HepG2 (cell line): ENCODE measurements at regions not wholly inside any gene's neighbourhood (a gene's known extent, or its start where the extent isn't known, plus 50 kb on each side); places are given as distances from the start of the nearest gene placed in this dataset.

Source experiments
- CBX1 ChIP-seq: IDR thresholded peaks from one replicate; pipeline ENCODE4 v1.6.1; 2016; ENCODE audit warnings: antibody characterized with exemption, low read depth
- CHD2 ChIP-seq: IDR thresholded peaks from 2 replicates; pipeline ENCODE4 v1.6.1; 2011; ENCODE audit warnings: low read depth, low read length, improper control_type of control experiment
- FOXC1 ChIP-seq: sonication (generic); formaldehyde crosslinking; IDR thresholded peaks from 2 replicates; pipeline ENCODE4 v1.8.0; 2022; ENCODE audit warnings: mild to moderate bottlenecking, missing genetic modification reagents, borderline replicate concordance
- HNRNPLL ChIP-seq: fragments of 200-400 bp; formaldehyde crosslinking; IDR thresholded peaks from 2 replicates; pipeline ENCODE4 v1.6.1; 2017; ENCODE audit warnings: mild to moderate bottlenecking, low read depth, low read length; ENCODE audit not compliant: poor library complexity, severe bottlenecking
- KDM6A ChIP-seq: IDR thresholded peaks from 2 replicates; pipeline ENCODE4 v1.6.1; 2016; ENCODE audit warnings: low read depth
- MED1 ChIP-seq: sonication (generic); formaldehyde crosslinking; IDR thresholded peaks from 2 replicates; pipeline ENCODE4 v1.4.0; 2020; ENCODE audit warnings: missing genetic modification reagents
- NFRKB ChIP-seq: fragments of 450-650 bp; IDR thresholded peaks from 2 replicates; pipeline ENCODE4 v1.6.1; 2017
- ZSCAN29 ChIP-seq: sonication (generic); formaldehyde crosslinking; conservative IDR thresholded peaks from 2 replicates; pipeline ENCODE4 v1.4.0; 2020; ENCODE audit warnings: mild to moderate bottlenecking, missing genetic modification reagents
- TF ChIP-seq, protein P1 (sequence below): sonication (generic); formaldehyde crosslinking; IDR thresholded peaks from 2 replicates; pipeline ENCODE4 v1.4.0; 2020; ENCODE audit warnings: missing genetic modification reagents
- TF ChIP-seq, protein P2 (sequence below): IDR thresholded peaks from 2 replicates; pipeline ENCODE4 v1.6.1; 2016; ENCODE audit warnings: missing biosample characterization, missing genetic modification reagents, low read depth
- TF ChIP-seq, protein P3 (sequence below): sonication (generic); formaldehyde crosslinking; IDR thresholded peaks from 2 replicates; pipeline ENCODE4 v1.4.0; 2020; ENCODE audit warnings: missing genetic modification reagents
- TF ChIP-seq, protein P4 (sequence below): sonication (generic); formaldehyde crosslinking; IDR thresholded peaks from 2 replicates; pipeline ENCODE4 v1.8.1; 2023; ENCODE audit warnings: mild to moderate bottlenecking, inconsistent platforms, moderate library complexity, missing genetic modification reagents, borderline replicate concordance
- TF ChIP-seq, protein P5 (sequence below): sonication (generic); formaldehyde crosslinking; IDR thresholded peaks from 2 replicates; pipeline ENCODE4 v1.4.0; 2020; ENCODE audit warnings: mild to moderate bottlenecking, missing genetic modification reagents

DNA sequence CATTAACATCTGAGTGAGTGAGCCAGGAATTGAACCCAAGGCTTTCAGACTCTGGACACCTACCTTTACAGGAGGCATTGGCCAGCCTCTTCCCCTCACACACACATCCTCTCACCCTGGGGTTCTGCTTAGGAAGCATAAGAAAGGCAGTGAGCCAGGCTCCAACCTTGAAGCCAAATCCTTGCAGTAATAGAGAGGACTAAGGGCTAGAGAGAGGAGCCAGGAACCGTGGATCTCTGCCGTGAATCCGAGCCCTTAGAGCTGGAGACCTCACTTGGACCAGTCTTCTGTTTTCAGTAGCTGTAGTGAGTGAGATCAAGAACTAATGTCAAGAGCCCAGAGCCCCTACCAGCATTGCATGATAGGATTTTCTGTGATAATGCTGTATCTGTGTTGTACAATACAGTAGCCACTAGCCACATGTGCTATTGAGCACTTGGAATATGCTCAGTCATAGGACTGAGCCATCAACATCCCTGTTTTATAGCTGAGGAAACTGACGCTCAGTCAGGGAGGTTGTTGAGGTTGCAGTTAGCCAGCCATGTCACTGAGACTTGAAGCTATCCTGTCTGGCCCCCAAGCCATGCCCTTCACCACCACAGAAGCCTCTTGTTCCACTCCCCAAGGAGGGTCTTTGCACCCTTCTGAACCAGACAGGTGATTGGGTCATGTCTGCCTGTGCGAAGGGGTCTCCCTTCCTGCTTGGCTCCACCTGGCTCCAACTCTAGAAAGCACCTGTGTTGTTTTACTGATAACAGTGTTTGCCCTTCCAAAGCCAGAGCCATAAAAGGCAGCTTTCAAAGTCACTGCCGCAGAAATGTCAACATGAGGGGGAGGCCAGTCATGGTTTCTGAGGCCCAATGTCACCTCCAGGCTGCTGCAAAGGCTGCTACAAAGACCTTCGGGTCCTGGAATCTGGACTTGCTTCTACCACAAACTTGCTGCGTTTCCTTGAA, 101.1 kb upstream of the JUN start (continued):
- TF ChIP-seq, protein P1, sequence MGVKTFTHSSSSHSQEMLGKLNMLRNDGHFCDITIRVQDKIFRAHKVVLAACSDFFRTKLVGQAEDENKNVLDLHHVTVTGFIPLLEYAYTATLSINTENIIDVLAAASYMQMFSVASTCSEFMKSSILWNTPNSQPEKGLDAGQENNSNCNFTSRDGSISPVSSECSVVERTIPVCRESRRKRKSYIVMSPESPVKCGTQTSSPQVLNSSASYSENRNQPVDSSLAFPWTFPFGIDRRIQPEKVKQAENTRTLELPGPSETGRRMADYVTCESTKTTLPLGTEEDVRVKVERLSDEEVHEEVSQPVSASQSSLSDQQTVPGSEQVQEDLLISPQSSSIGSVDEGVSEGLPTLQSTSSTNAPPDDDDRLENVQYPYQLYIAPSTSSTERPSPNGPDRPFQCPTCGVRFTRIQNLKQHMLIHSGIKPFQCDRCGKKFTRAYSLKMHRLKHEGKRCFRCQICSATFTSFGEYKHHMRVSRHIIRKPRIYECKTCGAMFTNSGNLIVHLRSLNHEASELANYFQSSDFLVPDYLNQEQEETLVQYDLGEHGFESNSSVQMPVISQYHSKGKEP (CRISPR knock-in tag), result peak; percentile 85; the same call in 1 of the 2 replicates
- TF ChIP-seq, protein P2, sequence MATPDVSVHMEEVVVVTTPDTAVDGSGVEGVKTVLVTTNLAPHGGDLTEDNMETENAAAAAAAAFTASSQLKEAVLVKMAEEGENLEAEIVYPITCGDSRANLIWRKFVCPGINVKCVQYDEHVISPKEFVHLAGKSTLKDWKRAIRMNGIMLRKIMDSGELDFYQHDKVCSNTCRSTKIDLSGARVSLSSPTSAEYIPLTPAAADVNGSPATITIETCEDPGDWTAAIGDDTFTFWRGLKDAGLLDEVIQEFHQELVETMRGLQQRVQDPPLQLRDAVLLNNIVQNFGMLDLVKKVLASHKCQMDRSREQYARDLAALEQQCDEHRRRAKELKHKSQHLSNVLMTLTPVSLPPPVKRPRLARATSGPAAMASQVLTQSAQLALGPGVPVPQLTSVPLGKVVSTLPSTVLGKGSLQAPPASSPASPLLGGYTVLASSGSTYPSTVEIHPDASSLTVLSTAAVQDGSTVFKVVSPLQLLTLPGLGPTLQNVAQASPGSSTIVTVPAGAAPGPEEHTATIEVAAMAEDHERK, result no peak
- peak; percentile 99 for TF ChIP-seq KDM6A (CRISPR knock-in tag)
- peak; percentile 60; the same call in 1 of the 2 replicates for TF ChIP-seq FOXC1 (CRISPR knock-in tag)
- TF ChIP-seq HNRNPLL, result no peak
- no peak; the same call in 1 of the 2 replicates for TF ChIP-seq CHD2
- TF ChIP-seq, protein P3, sequence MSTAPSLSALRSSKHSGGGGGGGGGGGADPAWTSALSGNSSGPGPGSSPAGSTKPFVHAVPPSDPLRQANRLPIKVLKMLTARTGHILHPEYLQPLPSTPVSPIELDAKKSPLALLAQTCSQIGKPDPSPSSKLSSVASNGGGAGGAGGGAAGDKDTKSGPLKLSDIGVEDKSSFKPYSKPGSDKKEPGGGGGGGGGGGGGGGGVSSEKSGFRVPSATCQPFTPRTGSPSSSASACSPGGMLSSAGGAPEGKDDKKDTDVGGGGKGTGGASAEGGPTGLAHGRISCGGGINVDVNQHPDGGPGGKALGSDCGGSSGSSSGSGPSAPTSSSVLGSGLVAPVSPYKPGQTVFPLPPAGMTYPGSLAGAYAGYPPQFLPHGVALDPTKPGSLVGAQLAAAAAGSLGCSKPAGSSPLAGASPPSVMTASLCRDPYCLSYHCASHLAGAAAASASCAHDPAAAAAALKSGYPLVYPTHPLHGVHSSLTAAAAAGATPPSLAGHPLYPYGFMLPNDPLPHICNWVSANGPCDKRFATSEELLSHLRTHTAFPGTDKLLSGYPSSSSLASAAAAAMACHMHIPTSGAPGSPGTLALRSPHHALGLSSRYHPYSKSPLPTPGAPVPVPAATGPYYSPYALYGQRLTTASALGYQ (CRISPR knock-in tag), result peak; percentile 100
- TF ChIP-seq CBX1, result no peak
- TF ChIP-seq, protein P4, sequence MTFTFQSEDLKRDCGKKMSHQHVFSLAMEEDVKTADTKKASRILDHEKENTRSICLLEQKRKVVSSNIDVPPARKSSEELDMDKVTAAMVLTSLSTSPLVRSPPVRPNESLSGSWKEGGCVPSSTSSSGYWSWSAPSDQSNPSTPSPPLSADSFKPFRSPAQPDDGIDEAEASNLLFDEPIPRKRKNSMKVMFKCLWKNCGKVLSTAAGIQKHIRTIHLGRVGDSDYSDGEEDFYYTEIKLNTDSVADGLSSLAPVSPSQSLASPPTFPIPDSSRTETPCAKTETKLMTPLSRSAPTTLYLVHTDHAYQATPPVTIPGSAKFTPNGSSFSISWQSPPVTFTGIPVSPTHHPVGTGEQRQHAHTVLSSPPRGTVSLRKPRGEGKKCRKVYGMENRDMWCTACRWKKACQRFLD (CRISPR knock-in tag), result no peak
- peak; percentile 82 for TF ChIP-seq ZSCAN29 (CRISPR knock-in tag)
- TF ChIP-seq MED1 (CRISPR knock-in tag), result peak; percentile 97
- TF ChIP-seq, protein P5, sequence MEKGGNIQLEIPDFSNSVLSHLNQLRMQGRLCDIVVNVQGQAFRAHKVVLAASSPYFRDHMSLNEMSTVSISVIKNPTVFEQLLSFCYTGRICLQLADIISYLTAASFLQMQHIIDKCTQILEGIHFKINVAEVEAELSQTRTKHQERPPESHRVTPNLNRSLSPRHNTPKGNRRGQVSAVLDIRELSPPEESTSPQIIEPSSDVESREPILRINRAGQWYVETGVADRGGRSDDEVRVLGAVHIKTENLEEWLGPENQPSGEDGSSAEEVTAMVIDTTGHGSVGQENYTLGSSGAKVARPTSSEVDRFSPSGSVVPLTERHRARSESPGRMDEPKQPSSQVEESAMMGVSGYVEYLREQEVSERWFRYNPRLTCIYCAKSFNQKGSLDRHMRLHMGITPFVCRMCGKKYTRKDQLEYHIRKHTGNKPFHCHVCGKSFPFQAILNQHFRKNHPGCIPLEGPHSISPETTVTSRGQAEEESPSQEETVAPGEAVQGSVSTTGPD, result peak; percentile 96
- no peak for TF ChIP-seq NFRKB
